Stomach (tissue), 4 donors: ENCODE measurements at regions not wholly inside any gene's neighbourhood (a gene's known extent, or its start where the extent isn't known, plus 50 kb on each side); places are given as distances from the start of the nearest gene placed in this dataset.

Experiments used
- CTCF ChIP-seq, 7 experiments: fragments of 450-650 bp in 4 of 7; fragments of 200-600 bp in 3 of 7; sonication (generic) in 3 of 7; IDR thresholded peaks; one replicate each; pipeline ENCODE4 v1.5.1; 2016 to 2019; ENCODE audit warnings: antibody characterized with exemption in 7 of 7, control low read depth in 2 of 7, mild to moderate bottlenecking in 1 of 7
- POLR2A ChIP-seq, 4 donors: fragments of 450-650 bp; IDR thresholded peaks; one replicate each; pipeline ENCODE4 v1.6.1; 2016; ENCODE audit warnings: antibody characterized with exemption in 4 of 4, control low read depth in 2 of 4, mild to moderate bottlenecking in 1 of 4, moderate library complexity in 1 of 4

- TF ChIP-seq CTCF (IDR thresholded peaks at IDR 0.05) (no peak), POLR2A (IDR thresholded peaks at IDR 0.05) (no peak)
Measured at GRCh38 chr1:170238704-170239391, 93.1 kb downstream of the NTMT2 start.
